ENCODE measurements at regions not wholly inside any gene's neighbourhood (a gene's known extent, or its start where the extent isn't known, plus 50 kb on each side); places are given as distances from the start of the nearest gene placed in this dataset.

GRCh38 chr3:72327008-72327407 is 521.2 kb downstream of the SHQ1 start:
- TF ChIP-seq CTCF (IDR thresholded peaks at IDR 0.05 in 4 of 5, conservative IDR thresholded peaks at IDR 0.05 in 1 of 5): no peak
- TF ChIP-seq POLR2A (IDR thresholded peaks at IDR 0.05): no peak

All from gastrocnemius medialis (tissue), 4 donors.